H9 (cell line): ENCODE measurements at regions not wholly inside any gene's neighbourhood (a gene's known extent, or its start where the extent isn't known, plus 50 kb on each side); places are given as distances from the start of the nearest gene placed in this dataset.

Experiments used
- DNase-seq: peaks from one replicate; pipeline ENCODE4 v3.0.0-alpha.2; 2017
- H2AFZ ChIP-seq: one replicate; pipeline ENCODE4 v1.6.1; 2013; ENCODE audit warnings: mild to moderate bottlenecking, low read length, control low read depth, moderate library complexity
- H2AK5ac ChIP-seq: 2 replicates; pipeline ENCODE4 v1.6.1; 2013; ENCODE audit warnings: low read length, control low read depth, mixed read lengths; ENCODE audit not compliant: insufficient read length
- H2BK120ac ChIP-seq: one replicate; pipeline ENCODE4 v1.6.1; 2013; ENCODE audit warnings: low read depth, mild to moderate bottlenecking, low read length, control low read depth, inconsistent platforms; ENCODE audit not compliant: poor library complexity, severe bottlenecking
- H2BK12ac ChIP-seq: 2 replicates; pipeline ENCODE4 v1.6.1; 2013; ENCODE audit warnings: low read length, control low read depth, mixed read lengths, low read depth; ENCODE audit not compliant: insufficient read length
- H2BK15ac ChIP-seq: 2 replicates; pipeline ENCODE4 v1.6.1; 2013; ENCODE audit warnings: low read depth, low read length, control low read depth
- H2BK20ac ChIP-seq: one replicate; pipeline ENCODE4 v1.6.1; 2013; ENCODE audit warnings: low read depth, mild to moderate bottlenecking, low read length, control low read depth, inconsistent platforms; ENCODE audit not compliant: poor library complexity, severe bottlenecking
- H2BK5ac ChIP-seq: 2 replicates; pipeline ENCODE4 v1.6.1; 2013; ENCODE audit warnings: low read length, control low read depth, mixed read lengths; ENCODE audit not compliant: insufficient read length
- H3K14ac ChIP-seq: 2 replicates; pipeline ENCODE4 v1.6.1; 2013; ENCODE audit warnings: low read length, control low read depth; ENCODE audit not compliant: insufficient read depth
- H3K18ac ChIP-seq: 2 replicates; pipeline ENCODE4 v1.6.1; 2013; ENCODE audit warnings: low read depth, mild to moderate bottlenecking, mixed read lengths, low read length, control low read depth; ENCODE audit not compliant: insufficient read length
- H3K23ac ChIP-seq: 2 replicates; pipeline ENCODE4 v1.6.1; 2013; ENCODE audit warnings: low read length, control low read depth, mixed read lengths, low read depth; ENCODE audit not compliant: insufficient read length
- H3K23me2 ChIP-seq: 2 replicates; pipeline ENCODE4 v1.6.1; 2013; ENCODE audit warnings: low read depth, mild to moderate bottlenecking, mixed read lengths, low read length, control low read depth; ENCODE audit not compliant: insufficient read length, poor library complexity, severe bottlenecking
- H3K27ac ChIP-seq: 2 replicates; pipeline ENCODE4 v1.5.1; 2013; ENCODE audit warnings: low read length, control low read depth, mixed read lengths, low read depth; ENCODE audit not compliant: insufficient read length
- H3K27me3 ChIP-seq: 2 replicates; pipeline ENCODE4 v1.6.1; 2013; ENCODE audit warnings: low read length, control low read depth, inconsistent platforms; ENCODE audit not compliant: insufficient read depth
- H3K4ac ChIP-seq: 2 replicates; pipeline ENCODE4 v1.6.1; 2013; ENCODE audit warnings: low read depth, mild to moderate bottlenecking, control low read depth, inconsistent platforms, low read length, moderate library complexity
- H3K4me1 ChIP-seq: 2 replicates; pipeline ENCODE4 v1.6.1; 2013; ENCODE audit warnings: low read length, control low read depth, inconsistent platforms; ENCODE audit not compliant: insufficient read depth
- H3K4me2 ChIP-seq: 2 replicates; pipeline ENCODE4 v1.6.1; 2013; ENCODE audit warnings: low read length, control low read depth, mixed read lengths; ENCODE audit not compliant: insufficient read length, insufficient read depth
- H3K56ac ChIP-seq: 2 replicates; pipeline ENCODE4 v1.6.1; 2013; ENCODE audit warnings: low read depth, mild to moderate bottlenecking, mixed read lengths, low read length, control low read depth; ENCODE audit not compliant: insufficient read length
- H3K79me1 ChIP-seq: 2 replicates; pipeline ENCODE4 v1.6.1; 2013; ENCODE audit warnings: low read depth, mild to moderate bottlenecking, moderate library complexity, low read length, control low read depth, inconsistent platforms; ENCODE audit not compliant: insufficient read depth, poor library complexity, severe bottlenecking
- H3K79me2 ChIP-seq: 2 replicates; pipeline ENCODE4 v1.6.1; 2013; ENCODE audit warnings: low read length, control low read depth, inconsistent platforms; ENCODE audit not compliant: insufficient read depth
- H3K9ac ChIP-seq: 2 replicates; pipeline ENCODE4 v1.6.1; 2013; ENCODE audit warnings: low read length, control low read depth, mixed read lengths; ENCODE audit not compliant: insufficient read length; ENCODE audit errors: extremely low read depth
- H3K9me3 ChIP-seq: one replicate; pipeline ENCODE4 v1.6.1; 2013; ENCODE audit warnings: low read depth, low read length, inconsistent platforms; ENCODE audit not compliant: control insufficient read depth
- H3T11ph ChIP-seq: one replicate; pipeline ENCODE4 v1.6.1; 2013; ENCODE audit warnings: mild to moderate bottlenecking, low read length, control low read depth, inconsistent platforms
- H4K20me1 ChIP-seq: one replicate; pipeline ENCODE4 v1.6.1; 2013; ENCODE audit not compliant: control insufficient read depth, insufficient read length, insufficient read depth
- H4K5ac ChIP-seq: 2 replicates; pipeline ENCODE4 v1.6.1; 2013; ENCODE audit warnings: low read depth, mild to moderate bottlenecking, mixed read lengths, low read length, control low read depth; ENCODE audit not compliant: insufficient read length
- H4K8ac ChIP-seq: replicated peaks from 2 replicates; pipeline ENCODE4 v1.6.1; 2013; ENCODE audit warnings: low read length, control low read depth, mixed read lengths, low read depth; ENCODE audit not compliant: insufficient read length
- H4K91ac ChIP-seq: 2 replicates; pipeline ENCODE4 v1.6.1; 2013; ENCODE audit warnings: low read depth, mild to moderate bottlenecking, moderate library complexity, mixed read lengths, low read length, control low read depth; ENCODE audit not compliant: insufficient read length
- H3K27ac Mint-ChIP-seq, 3 experiments: 2 replicates in 2 of 3; 3 replicates in 1 of 3; pipeline ENCODE4 v1.8.0; 2020 to 2021; ENCODE audit warnings: mixed read lengths in 3 of 3, mild to moderate bottlenecking in 1 of 3, moderate library complexity in 1 of 3
- H3K27me3 Mint-ChIP-seq: 2 replicates; pipeline ENCODE4 v1.8.0; 2021; ENCODE audit warnings: low read depth, mild to moderate bottlenecking, moderate library complexity, mixed read lengths
- H3K36me3 Mint-ChIP-seq, 3 experiments: 2 replicates in 2 of 3; 3 replicates in 1 of 3; pipeline ENCODE4 v1.8.0; 2020 to 2021; ENCODE audit warnings: low read depth in 3 of 3, mixed read lengths in 3 of 3; ENCODE audit not compliant: insufficient read depth in 1 of 3
- H3K4me1 Mint-ChIP-seq, 2 experiments: 2 replicates each; pipeline ENCODE4 v1.8.0; 2020; ENCODE audit warnings: mixed read lengths in 2 of 2
- H3K4me3 Mint-ChIP-seq, 2 experiments: 2 replicates in 1 of 2; 3 replicates in 1 of 2; pipeline ENCODE4 v1.8.0; 2020 to 2021; ENCODE audit warnings: mild to moderate bottlenecking in 2 of 2, mixed read lengths in 2 of 2, moderate library complexity in 1 of 2
- H3K9me3 Mint-ChIP-seq, 2 experiments: 2 replicates in 1 of 2; 3 replicates in 1 of 2; pipeline ENCODE4 v1.8.0; 2020; ENCODE audit warnings: mild to moderate bottlenecking in 2 of 2, mixed read lengths in 2 of 2, moderate library complexity in 1 of 2
- WGBS: extraction: QIAGEN DNeasy Blood & Tissue Kit; methylation state at CpG from one replicate; pipeline ENCODE4 v1.1.7; 2013; ENCODE audit warnings: missing lambda C conversion rate, low lambda C conversion rate, mixed read lengths; ENCODE audit not compliant: insufficient read length; ENCODE audit errors: extremely low coverage; 5-methylcytosine and 5-hydroxymethylcytosine counted together
- TF ChIP-seq, protein P1 (sequence below): fragments of 200-600 bp; sonication (generic); conservative IDR thresholded peaks from 3 replicates; pipeline ENCODE4 v1.8.0; 2021; ENCODE audit warnings: antibody characterized with exemption, mild to moderate bottlenecking

DNA sequence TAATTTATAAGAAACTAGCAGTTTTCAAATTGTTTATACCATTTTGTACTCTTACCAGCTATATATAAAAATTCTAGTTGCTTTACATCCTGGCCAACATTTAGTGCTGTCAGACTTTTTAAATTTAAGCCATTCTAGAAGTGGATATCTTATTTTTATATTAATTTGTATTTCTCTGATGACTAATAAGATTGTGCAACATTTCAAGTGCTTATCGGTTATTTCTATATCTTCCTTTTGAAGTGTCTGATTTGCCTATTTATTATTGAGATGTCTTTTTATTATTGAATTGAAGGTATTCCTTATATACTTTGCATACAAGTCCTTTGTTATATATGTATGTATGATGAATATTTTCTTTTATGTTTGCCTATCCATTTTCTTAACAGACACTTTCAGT, 324.0 kb downstream of the ELAVL2 start:
- Histone ChIP-seq H2BK5ac (no peak overlapping the region), H2AK5ac (no peak overlapping the region), H4K91ac (no peak overlapping the region), H4K8ac (no peak overlapping the region), H3K79me1 (no peaks in the 10 kb centered on the region), H3K4me1 (no peaks in the 10 kb centered on the region), H3K14ac (no peak overlapping the region), H2BK20ac (no peak overlapping the region), H4K20me1 (no peaks in the 10 kb centered on the region), H3K23ac (no peak overlapping the region), H3K56ac (no peak overlapping the region), H3K9me3 (no peaks in the 10 kb centered on the region), H3K79me2 (no peaks in the 10 kb centered on the region), H2BK15ac (no peak overlapping the region), H2AFZ (no peak overlapping the region), H3K4ac (no peak overlapping the region), H3K9ac (no peak overlapping the region), H4K5ac (no peak overlapping the region), H3K18ac (no peak overlapping the region), H2BK12ac (no peak overlapping the region), H2BK120ac (no peak overlapping the region), H3K27ac (no peak overlapping the region), H3K23me2 (no peaks in the 10 kb centered on the region), H3K4me2 (no peak overlapping the region), H3T11ph (no peak overlapping the region), H3K27me3 (no peaks in the 10 kb centered on the region)
- Mint-ChIP-seq H3K4me3 (no peak overlapping the region), H3K9me3 (peaks cover 6 to 15% of the 10 kb centered on the region in 2 experiments), H3K27me3 (no peaks in the 10 kb centered on the region; the same call in 1 of the 2 replicates), H3K27ac (no peak overlapping the region), H3K36me3 (peaks cover 0 to 8% (median 1%) of the 10 kb centered on the region in 3 experiments; a peak in 4 of 7 replicates), H3K4me1 (no peaks in the 10 kb centered on the region)
- WGBS: no CpG with 5 or more reads among the region's 1 CpG
- no peak for DNase-seq
- TF ChIP-seq, protein P1, sequence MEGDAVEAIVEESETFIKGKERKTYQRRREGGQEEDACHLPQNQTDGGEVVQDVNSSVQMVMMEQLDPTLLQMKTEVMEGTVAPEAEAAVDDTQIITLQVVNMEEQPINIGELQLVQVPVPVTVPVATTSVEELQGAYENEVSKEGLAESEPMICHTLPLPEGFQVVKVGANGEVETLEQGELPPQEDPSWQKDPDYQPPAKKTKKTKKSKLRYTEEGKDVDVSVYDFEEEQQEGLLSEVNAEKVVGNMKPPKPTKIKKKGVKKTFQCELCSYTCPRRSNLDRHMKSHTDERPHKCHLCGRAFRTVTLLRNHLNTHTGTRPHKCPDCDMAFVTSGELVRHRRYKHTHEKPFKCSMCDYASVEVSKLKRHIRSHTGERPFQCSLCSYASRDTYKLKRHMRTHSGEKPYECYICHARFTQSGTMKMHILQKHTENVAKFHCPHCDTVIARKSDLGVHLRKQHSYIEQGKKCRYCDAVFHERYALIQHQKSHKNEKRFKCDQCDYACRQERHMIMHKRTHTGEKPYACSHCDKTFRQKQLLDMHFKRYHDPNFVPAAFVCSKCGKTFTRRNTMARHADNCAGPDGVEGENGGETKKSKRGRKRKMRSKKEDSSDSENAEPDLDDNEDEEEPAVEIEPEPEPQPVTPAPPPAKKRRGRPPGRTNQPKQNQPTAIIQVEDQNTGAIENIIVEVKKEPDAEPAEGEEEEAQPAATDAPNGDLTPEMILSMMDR: no peak
